Uterus (tissue), 2 donors: ENCODE measurements at regions not wholly inside any gene's neighbourhood (a gene's known extent, or its start where the extent isn't known, plus 50 kb on each side); places are given as distances from the start of the nearest gene placed in this dataset.

Source experiments
- POLR2A ChIP-seq, 2 donors: fragments of 450-650 bp; IDR thresholded peaks; one replicate each; pipeline ENCODE4 v1.6.1; 2016; ENCODE audit warnings: antibody characterized with exemption in 2 of 2, mild to moderate bottlenecking in 1 of 2, moderate library complexity in 1 of 2
- TF ChIP-seq, protein P1 (sequence below), 4 experiments: fragments of 200-600 bp in 2 of 4; fragments of 450-650 bp in 2 of 4; sonication (generic) in 2 of 4; IDR thresholded peaks; one replicate each; pipeline ENCODE4 v1.5.1; 2016 to 2019; ENCODE audit warnings: antibody characterized with exemption in 4 of 4, mild to moderate bottlenecking in 2 of 4, moderate library complexity in 1 of 4

DNA sequence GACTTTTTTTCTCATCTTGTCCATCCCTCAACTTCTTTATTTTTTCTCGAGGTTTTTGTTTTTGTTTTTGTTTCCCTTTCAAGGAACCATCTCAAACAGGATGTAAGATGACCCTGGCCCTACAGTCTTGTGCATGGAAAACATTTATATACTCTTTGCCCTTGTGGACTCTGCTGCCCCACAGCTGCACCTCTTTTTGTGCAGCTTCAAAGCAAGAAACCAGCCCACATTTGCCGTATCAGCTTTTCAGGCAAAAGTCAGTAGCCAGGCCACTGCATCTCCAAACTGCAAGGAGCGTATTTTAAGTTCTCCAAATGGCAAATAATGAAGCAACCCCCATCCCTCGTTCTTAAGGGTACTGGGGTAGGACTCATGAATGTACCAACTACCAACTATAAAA, 756.5 kb downstream of the C4orf33 start:
- no peak for TF ChIP-seq POLR2A (IDR thresholded peaks at IDR 0.05)
- TF ChIP-seq, protein P1, sequence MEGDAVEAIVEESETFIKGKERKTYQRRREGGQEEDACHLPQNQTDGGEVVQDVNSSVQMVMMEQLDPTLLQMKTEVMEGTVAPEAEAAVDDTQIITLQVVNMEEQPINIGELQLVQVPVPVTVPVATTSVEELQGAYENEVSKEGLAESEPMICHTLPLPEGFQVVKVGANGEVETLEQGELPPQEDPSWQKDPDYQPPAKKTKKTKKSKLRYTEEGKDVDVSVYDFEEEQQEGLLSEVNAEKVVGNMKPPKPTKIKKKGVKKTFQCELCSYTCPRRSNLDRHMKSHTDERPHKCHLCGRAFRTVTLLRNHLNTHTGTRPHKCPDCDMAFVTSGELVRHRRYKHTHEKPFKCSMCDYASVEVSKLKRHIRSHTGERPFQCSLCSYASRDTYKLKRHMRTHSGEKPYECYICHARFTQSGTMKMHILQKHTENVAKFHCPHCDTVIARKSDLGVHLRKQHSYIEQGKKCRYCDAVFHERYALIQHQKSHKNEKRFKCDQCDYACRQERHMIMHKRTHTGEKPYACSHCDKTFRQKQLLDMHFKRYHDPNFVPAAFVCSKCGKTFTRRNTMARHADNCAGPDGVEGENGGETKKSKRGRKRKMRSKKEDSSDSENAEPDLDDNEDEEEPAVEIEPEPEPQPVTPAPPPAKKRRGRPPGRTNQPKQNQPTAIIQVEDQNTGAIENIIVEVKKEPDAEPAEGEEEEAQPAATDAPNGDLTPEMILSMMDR (IDR thresholded peaks at IDR 0.05) = no peak
